ENCODE measurements at regions not wholly inside any gene's neighbourhood (a gene's known extent, or its start where the extent isn't known, plus 50 kb on each side); places are given as distances from the start of the nearest gene placed in this dataset.

DNA sequence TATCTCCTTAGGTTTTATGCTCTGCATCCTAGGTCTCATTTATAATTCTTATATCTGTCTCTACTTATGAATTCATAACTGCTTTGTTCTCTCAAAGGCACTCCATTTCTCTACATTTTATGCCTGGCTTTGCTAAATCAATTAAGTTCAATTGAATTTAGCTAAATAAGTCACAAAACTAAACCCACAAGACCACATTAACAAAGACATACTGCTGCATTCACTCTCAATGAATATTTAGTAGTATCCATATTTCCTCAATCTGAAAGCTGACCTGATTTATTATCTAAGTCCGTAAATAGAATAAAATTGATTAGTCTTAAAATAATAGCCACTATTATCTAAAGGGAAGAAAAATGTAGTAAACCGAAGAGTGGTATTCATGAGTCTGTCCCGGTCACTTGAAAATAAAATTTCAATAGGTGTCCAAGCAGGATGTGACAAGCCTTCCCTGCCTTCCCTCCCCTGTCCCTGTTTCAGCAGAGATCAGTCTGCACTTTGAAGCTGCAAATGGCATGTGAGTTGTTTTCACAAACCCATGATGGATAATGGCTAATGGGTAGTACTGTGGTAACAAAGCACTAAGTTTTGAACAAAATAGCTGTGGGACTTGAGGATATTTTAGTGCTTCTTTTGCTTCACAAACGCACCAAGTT is 295.0 kb upstream of the NCAM2 start:
- no peak overlapping the region for H3K4me3 ChIP-seq
- H3K4me1 ChIP-seq (ENCODE audit: low read depth), result no peaks in the 10 kb centered on the region
- peaks cover 2% of the 10 kb centered on the region for H3K9me3 ChIP-seq
- no peak for ATAC-seq
- DNase-seq, result no peak
- TF ChIP-seq, protein P1, sequence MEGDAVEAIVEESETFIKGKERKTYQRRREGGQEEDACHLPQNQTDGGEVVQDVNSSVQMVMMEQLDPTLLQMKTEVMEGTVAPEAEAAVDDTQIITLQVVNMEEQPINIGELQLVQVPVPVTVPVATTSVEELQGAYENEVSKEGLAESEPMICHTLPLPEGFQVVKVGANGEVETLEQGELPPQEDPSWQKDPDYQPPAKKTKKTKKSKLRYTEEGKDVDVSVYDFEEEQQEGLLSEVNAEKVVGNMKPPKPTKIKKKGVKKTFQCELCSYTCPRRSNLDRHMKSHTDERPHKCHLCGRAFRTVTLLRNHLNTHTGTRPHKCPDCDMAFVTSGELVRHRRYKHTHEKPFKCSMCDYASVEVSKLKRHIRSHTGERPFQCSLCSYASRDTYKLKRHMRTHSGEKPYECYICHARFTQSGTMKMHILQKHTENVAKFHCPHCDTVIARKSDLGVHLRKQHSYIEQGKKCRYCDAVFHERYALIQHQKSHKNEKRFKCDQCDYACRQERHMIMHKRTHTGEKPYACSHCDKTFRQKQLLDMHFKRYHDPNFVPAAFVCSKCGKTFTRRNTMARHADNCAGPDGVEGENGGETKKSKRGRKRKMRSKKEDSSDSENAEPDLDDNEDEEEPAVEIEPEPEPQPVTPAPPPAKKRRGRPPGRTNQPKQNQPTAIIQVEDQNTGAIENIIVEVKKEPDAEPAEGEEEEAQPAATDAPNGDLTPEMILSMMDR (IDR thresholded peaks at IDR 0.05), result no peak
- H3K36me3 ChIP-seq (ENCODE audit: low read depth), result no peaks in the 10 kb centered on the region
- intact Hi-C loops (cut with DNase I, micrococcal nuclease), result no loop called here

DNA sequence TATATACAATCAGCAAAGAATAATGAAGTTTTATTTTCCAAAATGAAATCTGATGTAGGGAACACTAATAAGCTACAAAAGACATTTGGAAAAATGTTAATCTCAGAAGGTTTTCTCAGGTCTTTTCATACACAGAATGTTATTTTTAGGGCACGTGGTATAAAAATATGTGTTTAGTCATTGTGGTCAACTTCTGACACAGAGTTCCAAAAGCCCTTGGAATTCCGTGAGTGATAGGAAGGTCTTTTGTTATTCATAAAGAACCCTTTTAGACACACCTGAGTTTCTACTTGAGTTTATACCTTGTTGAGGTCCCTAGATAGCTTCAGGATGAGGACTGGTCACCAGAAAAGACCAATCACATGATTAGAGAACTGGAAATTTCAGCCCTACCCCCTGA is 277.6 kb upstream of the NCAM2 start:
- peaks cover 5% of the 10 kb centered on the region for H3K9me3 ChIP-seq
- no peak overlapping the region for H3K4me3 ChIP-seq
- TF ChIP-seq, protein P1 (IDR thresholded peaks at IDR 0.05), result no peak
- intact Hi-C loops (cut with DNase I, micrococcal nuclease), result no loop called here
- H3K4me1 ChIP-seq (ENCODE audit: low read depth), result no peaks in the 10 kb centered on the region
- no peak for ATAC-seq
- no peak for DNase-seq
- no peaks in the 10 kb centered on the region for H3K36me3 ChIP-seq (ENCODE audit: low read depth)

DNA sequence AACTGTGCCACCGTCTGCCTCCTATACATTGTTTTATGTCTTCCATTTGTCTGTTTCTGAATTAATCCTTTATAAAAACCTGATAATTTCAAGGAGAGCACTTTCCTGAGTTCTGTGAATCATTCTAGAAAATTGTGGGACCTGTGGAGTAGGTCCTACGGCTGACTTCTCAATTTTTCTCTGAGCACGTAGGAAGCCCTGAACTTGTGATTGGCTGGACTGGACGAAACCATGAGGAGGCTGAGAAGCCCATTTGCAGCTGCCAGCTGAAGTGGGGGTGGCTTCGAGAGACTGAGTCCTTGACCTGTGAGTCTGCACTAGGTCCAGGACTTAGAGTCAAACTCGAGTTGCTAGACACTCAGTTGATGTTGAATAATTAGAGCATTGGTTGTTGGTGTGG is 277.1 kb upstream of the NCAM2 start:
- Histone ChIP-seq H3K4me1 (ENCODE audit: low read depth) (no peaks in the 10 kb centered on the region), H3K4me3 (no peak overlapping the region), H3K9me3 (peaks cover 5% of the 10 kb centered on the region), H3K36me3 (ENCODE audit: low read depth) (no peaks in the 10 kb centered on the region)
- no peak for ATAC-seq
- intact Hi-C loops (cut with DNase I, micrococcal nuclease), result no loop called here
- no peak for DNase-seq
- TF ChIP-seq, protein P1 (IDR thresholded peaks at IDR 0.05), result no peak

DNA sequence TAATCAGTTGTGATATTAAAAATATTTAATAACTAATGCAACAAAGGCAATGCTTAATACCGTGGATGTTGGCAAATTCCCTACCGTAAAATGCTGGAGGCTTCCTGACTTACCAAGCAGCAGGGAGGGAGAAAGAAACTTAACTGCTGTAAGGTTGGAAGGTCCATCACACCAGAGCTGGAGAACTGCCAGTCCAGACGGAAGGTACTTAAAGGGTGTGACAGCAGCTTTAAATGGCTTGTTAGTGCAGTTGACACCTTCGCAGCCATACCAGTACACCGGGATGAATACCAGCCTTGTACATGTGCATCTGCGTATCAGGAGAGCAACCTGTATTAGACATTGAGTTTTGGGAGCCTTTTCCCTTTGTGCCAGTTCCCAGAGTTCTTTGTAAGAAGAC is 269.5 kb upstream of the NCAM2 start:
- peak in 2 of 3 donors; percentile 45 to 62 for DNase-seq
- H3K4me1 ChIP-seq (ENCODE audit: low read depth), result no peaks in the 10 kb centered on the region
- H3K9me3 ChIP-seq, result no peaks in the 10 kb centered on the region
- TF ChIP-seq, protein P1 (IDR thresholded peaks at IDR 0.05), result no peak
- peak; percentile 77 for ATAC-seq
- no peak overlapping the region for H3K4me3 ChIP-seq
- no peaks in the 10 kb centered on the region for H3K36me3 ChIP-seq (ENCODE audit: low read depth)
- intact Hi-C loops (cut with DNase I, micrococcal nuclease), result no loop called here

DNA sequence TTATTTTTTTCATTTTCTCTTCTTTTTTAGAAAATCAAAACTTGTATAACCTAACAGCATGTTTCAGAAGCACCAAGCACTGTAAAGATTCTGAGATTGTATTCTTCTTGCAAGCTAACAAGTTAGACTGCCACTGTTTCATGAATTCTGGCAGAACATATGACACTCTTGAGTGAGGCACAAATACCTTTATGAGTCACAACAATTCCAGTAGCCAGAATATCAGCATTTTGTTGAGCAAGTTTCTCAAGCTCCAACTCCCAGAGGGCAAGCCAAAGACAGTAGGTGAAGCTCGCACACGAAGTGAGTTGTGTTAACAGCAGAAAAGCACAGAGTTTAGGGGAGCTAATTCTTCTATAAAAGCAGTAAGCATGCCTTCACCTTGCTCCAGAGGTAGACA is 268.8 kb upstream of the NCAM2 start:
- DNase-seq (no peak), ATAC-seq (no peak)
- TF ChIP-seq, protein P1 (IDR thresholded peaks at IDR 0.05), result no peak
- intact Hi-C loops (cut with DNase I, micrococcal nuclease), result no loop called here
- H3K36me3 ChIP-seq (ENCODE audit: low read depth), result no peaks in the 10 kb centered on the region
- no peak overlapping the region for H3K4me3 ChIP-seq
- H3K4me1 ChIP-seq (ENCODE audit: low read depth), result no peaks in the 10 kb centered on the region
- no peaks in the 10 kb centered on the region for H3K9me3 ChIP-seq

DNA sequence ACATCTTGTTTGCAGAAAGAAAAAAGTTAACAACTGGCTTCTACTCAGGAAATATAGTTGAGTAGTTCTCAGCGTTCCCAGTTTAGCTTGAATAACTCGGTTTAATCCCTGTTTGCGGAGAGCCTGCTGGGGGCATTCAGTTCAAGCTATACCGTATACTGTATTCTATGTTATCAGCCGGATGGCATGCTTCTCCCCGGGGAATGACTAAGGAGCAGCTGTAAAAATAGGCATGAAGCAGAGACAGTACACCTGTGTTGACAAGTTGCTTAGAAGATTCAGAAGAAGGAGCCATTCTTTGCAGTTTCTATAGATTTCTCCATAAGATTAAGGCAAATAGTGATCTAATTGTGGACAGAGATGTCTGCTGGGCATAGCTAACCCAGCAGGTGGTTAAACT is 267.8 kb upstream of the NCAM2 start:
- ATAC-seq, result no peak

More for the DNA sequence above, 267.8 kb upstream of the NCAM2 start:
- no peak overlapping the region for H3K4me3 ChIP-seq
- TF ChIP-seq, protein P1 (IDR thresholded peaks at IDR 0.05), result no peak
- no peaks in the 10 kb centered on the region for H3K36me3 ChIP-seq (ENCODE audit: low read depth)
- H3K9me3 ChIP-seq, result no peaks in the 10 kb centered on the region
- DNase-seq, result no peak
- no peaks in the 10 kb centered on the region for H3K4me1 ChIP-seq (ENCODE audit: low read depth)
- intact Hi-C loops (cut with DNase I, micrococcal nuclease), result no loop called here
